Ovary (tissue), 7 donors: ENCODE measurements at regions not wholly inside any gene's neighbourhood (a gene's known extent, or its start where the extent isn't known, plus 50 kb on each side); places are given as distances from the start of the nearest gene placed in this dataset.

Source experiments
- DNase-seq, 5 donors: peaks; one replicate each; pipeline ENCODE4 v3.0.0-alpha.2; 2019 to 2020
- H3K27ac ChIP-seq, 2 donors: fragments of 200-600 bp; one replicate each; pipeline versions ENCODE4 v1.5.1 to v1.8.0; 2019 to 2022
- H3K27me3 ChIP-seq: fragments of 200-600 bp; one replicate; pipeline ENCODE4 v1.8.0; 2022
- H3K36me3 ChIP-seq: fragments of 200-600 bp; sonication (generic); one replicate; pipeline ENCODE4 v1.5.1; 2019
- H3K4me1 ChIP-seq: one replicate; pipeline ENCODE4 v1.8.1; 2013; ENCODE audit warnings: mild to moderate bottlenecking, moderate library complexity; ENCODE audit not compliant: insufficient read depth
- H3K4me3 ChIP-seq: fragments of 200-600 bp; sonication (generic); one replicate; pipeline ENCODE4 v1.5.1; 2017
- H3K9me3 ChIP-seq, 2 donors: fragments of 200-600 bp in 1 of 2; sonication (generic) in 1 of 2; one replicate each; pipeline versions ENCODE4 v1.5.1 to v1.8.1; 2013 to 2019; ENCODE audit warnings: mild to moderate bottlenecking in 1 of 2, moderate library complexity in 1 of 2
- CTCF ChIP-seq, 3 donors: fragments of 450-650 bp in 2 of 3; fragments of 200-600 bp in 1 of 3; IDR thresholded peaks; one replicate each; pipeline versions ENCODE4 v1.5.1 to v1.8.0; 2016 to 2022; ENCODE audit warnings: antibody characterized with exemption in 3 of 3, mild to moderate bottlenecking in 1 of 3
- EP300 ChIP-seq: sonication (generic); formaldehyde crosslinking; IDR thresholded peaks from one replicate; pipeline ENCODE4 v1.6.1; 2017; ENCODE audit warnings: antibody characterized with exemption
- POLR2A ChIP-seq: fragments of 450-650 bp; IDR thresholded peaks from one replicate; pipeline ENCODE4 v1.6.1; 2017; ENCODE audit warnings: antibody characterized with exemption, mild to moderate bottlenecking, moderate library complexity
- WGBS, 3 donors: extraction: QIAGEN DNeasy Blood & Tissue Kit in 1 of 3; methylation state at CpG; one replicate each; pipeline versions ENCODE4 v1.1.5 to v1.1.7; 2013 to 2017; 5-methylcytosine and 5-hydroxymethylcytosine counted together
- intact Hi-C, 4 donors: fragments of 100-400 bp; cut with DNase I; formaldehyde crosslinking; loops; one replicate each; pipeline versions ENCODE4 v1.11.0 to v1.15.1; 2022 to 2023
- donor health status: DM: no; HTN: no; CAD: no; lungs with moderate emphysema.
- donor health status: DM: no; HTN: no; CAD: no.
- donor health status: Bipolar disorder and iron deficiency.
- donor health status: DM: no; HTN: no; CAD: no.
- donor health status: DM: yes; HTN: yes; CAD: no.

GRCh38 chr16:51752438-51752995, 601.4 kb upstream of the SALL1 start:
- Histone ChIP-seq H3K27ac (no peak overlapping the region), H3K9me3 (no peaks in the 10 kb centered on the region), H3K4me3 (no peak overlapping the region), H3K27me3 (no peaks in the 10 kb centered on the region), H3K4me1 (no peaks in the 10 kb centered on the region), H3K36me3 (no peaks in the 10 kb centered on the region)
- no peak for DNase-seq
- TF ChIP-seq POLR2A (no peak), CTCF (IDR thresholded peaks at IDR 0.05) (no peak), EP300 (no peak)
- 86 to 92% (median 91%) methylated on average over 3 of the region's 3 CpGs for WGBS, 3 donors
- intact Hi-C loops: no loop called here

- no peaks in the 10 kb centered on the region for H3K36me3 ChIP-seq
- no peak for TF ChIP-seq EP300
- no peak for TF ChIP-seq POLR2A
- no peak for TF ChIP-seq CTCF (IDR thresholded peaks at IDR 0.05)
- intact Hi-C loops: no loop called here
- no peaks in the 10 kb centered on the region for H3K9me3 ChIP-seq
- H3K27ac ChIP-seq: no peak overlapping the region
- no peak overlapping the region for H3K4me3 ChIP-seq
- DNase-seq: no peak
- H3K27me3 ChIP-seq: no peaks in the 10 kb centered on the region
- H3K4me1 ChIP-seq: no peaks in the 10 kb centered on the region
- WGBS, 3 donors: 81 to 84% (median 83%) methylated on average over 4 of the region's 4 CpGs
These were observed 596.3 kb upstream of the SALL1 start for GRCh38 chr16:51747329-51747728.

- Histone ChIP-seq H3K36me3 (no peaks in the 10 kb centered on the region), H3K4me1 (no peaks in the 10 kb centered on the region), H3K9me3 (no peaks in the 10 kb centered on the region), H3K27ac (no peak overlapping the region), H3K27me3 (no peaks in the 10 kb centered on the region), H3K4me3 (no peak overlapping the region)
- intact Hi-C loops: no loop called here
- no peak for DNase-seq
- no peak for TF ChIP-seq EP300
- no peak for TF ChIP-seq CTCF (IDR thresholded peaks at IDR 0.05)
- TF ChIP-seq POLR2A: no peak
- 50 to 69% (median 62%) methylated on average over 1 of the region's 1 CpG for WGBS, 3 donors
These were observed 583.1 kb upstream of the SALL1 start for GRCh38 chr16:51734220-51734619.

GRCh38 chr16:51733181-51733580, 582.1 kb upstream of the SALL1 start:
- intact Hi-C loops: no loop called here
- 68 to 89% (median 86%) methylated on average over 2 of the region's 2 CpGs for WGBS, 3 donors
- Histone ChIP-seq H3K4me3 (no peak overlapping the region), H3K9me3 (no peaks in the 10 kb centered on the region), H3K36me3 (no peaks in the 10 kb centered on the region), H3K4me1 (no peaks in the 10 kb centered on the region), H3K27ac (no peak overlapping the region), H3K27me3 (no peaks in the 10 kb centered on the region)
- TF ChIP-seq CTCF (IDR thresholded peaks at IDR 0.05) (no peak), EP300 (no peak), POLR2A (no peak)
- DNase-seq: no peak
